Osteoblast (primary cell): ENCODE measurements at regions not wholly inside any gene's neighbourhood (a gene's known extent, or its start where the extent isn't known, plus 50 kb on each side); places are given as distances from the start of the nearest gene placed in this dataset.
"Not testable (repeated sequence)": the region's sequence is repeated elsewhere in the genome, so short reads cannot be mapped to it uniquely, and the experiment has no call there.

Experiments used
- DNase-seq: peaks from one replicate; pipeline ENCODE4 v3.0.0; 2011; ENCODE audit warnings: low spot score, mixed read lengths; ENCODE audit not compliant: insufficient read length; ENCODE audit errors: missing footprints
- H2AFZ ChIP-seq: 2 replicates; pipeline ENCODE4 v1.6.0; 2011; ENCODE audit warnings: mild to moderate bottlenecking, low read length
- H3K27ac ChIP-seq: 2 replicates; pipeline ENCODE4 v1.5.1; 2011; ENCODE audit warnings: mild to moderate bottlenecking, low read depth, low read length, moderate library complexity
- H3K27me3 ChIP-seq: 2 replicates; pipeline ENCODE4 v1.6.0; 2012; ENCODE audit warnings: mild to moderate bottlenecking, control low read depth, inconsistent platforms, low read length, moderate library complexity; ENCODE audit not compliant: insufficient read depth
- H3K36me3 ChIP-seq: 2 replicates; pipeline ENCODE4 v1.5.1; 2011; ENCODE audit warnings: mild to moderate bottlenecking, low read length, control low read depth, moderate library complexity; ENCODE audit not compliant: insufficient read depth
- H3K4me1 ChIP-seq: 2 replicates; pipeline ENCODE4 v1.5.1; 2011; ENCODE audit warnings: mild to moderate bottlenecking, low read length, control low read depth, moderate library complexity; ENCODE audit not compliant: insufficient read depth
- H3K4me2 ChIP-seq: 2 replicates; pipeline ENCODE4 v1.6.0; 2011; ENCODE audit warnings: mild to moderate bottlenecking, low read length; ENCODE audit not compliant: insufficient read depth
- H3K4me3 ChIP-seq: fragments of 200-600 bp; sonication (generic); 3 replicates; pipeline ENCODE4 v1.5.1; 2012; ENCODE audit warnings: mild to moderate bottlenecking, low read length, inconsistent platforms; ENCODE audit not compliant: insufficient read depth
- H3K79me2 ChIP-seq: 2 replicates; pipeline ENCODE4 v1.6.0; 2012; ENCODE audit warnings: mild to moderate bottlenecking, low read length, control low read depth, inconsistent platforms; ENCODE audit not compliant: insufficient read depth
- H3K9me3 ChIP-seq: 2 replicates; pipeline ENCODE4 v1.5.1; 2011; ENCODE audit warnings: low read depth, low read length, control low read depth
- H4K20me1 ChIP-seq: 2 replicates; pipeline ENCODE4 v1.6.0; 2012; ENCODE audit warnings: mild to moderate bottlenecking, low read length, control low read depth; ENCODE audit not compliant: insufficient read depth
- CTCF ChIP-seq: IDR thresholded peaks from 2 replicates; pipeline ENCODE4 v1.5.1; 2011; ENCODE audit warnings: mild to moderate bottlenecking, low read depth, low read length, moderate library complexity; ENCODE audit errors: extremely low read depth

- Histone ChIP-seq H3K27ac (no peak overlapping the region), H3K27me3 (no peaks in the 10 kb centered on the region), H3K79me2 (no peaks in the 10 kb centered on the region), H3K9me3 (no peaks in the 10 kb centered on the region), H3K4me2 (no peak overlapping the region), H2AFZ (no peak overlapping the region), H3K4me1 (no peaks in the 10 kb centered on the region), H3K4me3 (no peak overlapping the region), H3K36me3 (no peaks in the 10 kb centered on the region), H4K20me1 (no peaks in the 10 kb centered on the region)
- DNase-seq: no peak
- TF ChIP-seq CTCF: no peak
Measured at GRCh38 chr7:70893971-70894715, 237.8 kb upstream of the GALNT17 start.

- H3K27me3 ChIP-seq: no peaks in the 10 kb centered on the region
- H3K36me3 ChIP-seq: no peaks in the 10 kb centered on the region
- H3K79me2 ChIP-seq: no peaks in the 10 kb centered on the region
- no peaks in the 10 kb centered on the region for H3K4me1 ChIP-seq
- DNase-seq: no peak
- TF ChIP-seq CTCF: no peak
- H2AFZ ChIP-seq: no peak overlapping the region
- H3K4me3 ChIP-seq: no peak overlapping the region
- no peak overlapping the region for H3K27ac ChIP-seq
- H4K20me1 ChIP-seq: no peaks in the 10 kb centered on the region
- no peak overlapping the region for H3K4me2 ChIP-seq
- H3K9me3 ChIP-seq: no peaks in the 10 kb centered on the region
Measured at GRCh38 chr7:70894799-70895198, 237.1 kb upstream of the GALNT17 start.

- not testable (repeated sequence) for H3K27ac ChIP-seq, H3K79me2 ChIP-seq, H3K4me2 ChIP-seq, H3K27me3 ChIP-seq, DNase-seq, H4K20me1 ChIP-seq, H2AFZ ChIP-seq, H3K9me3 ChIP-seq, H3K4me1 ChIP-seq, H3K4me3 ChIP-seq, H3K36me3 ChIP-seq
Measured at GRCh38 chr7:70895337-70896200, 236.4 kb upstream of the GALNT17 start.

- no peaks in the 10 kb centered on the region for H3K36me3 ChIP-seq
- H3K79me2 ChIP-seq: no peaks in the 10 kb centered on the region
- H3K4me2 ChIP-seq: no peak overlapping the region
- TF ChIP-seq CTCF: no peak
- H3K4me3 ChIP-seq: no peak overlapping the region
- no peak for DNase-seq
- no peak overlapping the region for H2AFZ ChIP-seq
- no peaks in the 10 kb centered on the region for H3K27me3 ChIP-seq
- no peaks in the 10 kb centered on the region for H3K9me3 ChIP-seq
- no peaks in the 10 kb centered on the region for H3K4me1 ChIP-seq
- no peak overlapping the region for H3K27ac ChIP-seq
- H4K20me1 ChIP-seq: no peaks in the 10 kb centered on the region
Measured at GRCh38 chr7:70907259-70908247, 224.4 kb upstream of the GALNT17 start.
